ENCODE measurements at regions not wholly inside any gene's neighbourhood (a gene's known extent, or its start where the extent isn't known, plus 50 kb on each side); places are given as distances from the start of the nearest gene placed in this dataset.

- H3K9me2 ChIP-seq (ENCODE audit: insufficient read depth): 0 out of 2 replicates have a peak, but pooled peaks cover 3% of the 10 kb centered on the region
- no peak overlapping the region for H2AFZ ChIP-seq
- no peak for TF ChIP-seq ZNF114 (CRISPR knock-in tag; IDR thresholded peaks at IDR 0.05)
- no peak for TF ChIP-seq ZNF331 (CRISPR knock-in tag; IDR thresholded peaks at IDR 0.05; ENCODE audit: low read depth)
- TF ChIP-seq ZNF462 (CRISPR knock-in tag; IDR thresholded peaks at IDR 0.05): no peak
- TF ChIP-seq NANOG (IDR thresholded peaks at IDR 0.05; ENCODE audit: borderline replicate concordance): no peak
- DNase-seq (ENCODE audit: low spot score) (peak; percentile 25), ATAC-seq (no peak)
- no peaks in the 10 kb centered on the region for H3K36me3 ChIP-seq (ENCODE audit: insufficient read depth)
- H3K4me1 Mint-ChIP-seq: no peaks in the 10 kb centered on the region
- H3K27ac ChIP-seq (ENCODE audit: low read depth): no peak overlapping the region
- H3K36me3 Mint-ChIP-seq (ENCODE audit: low read depth): no peaks in the 10 kb centered on the region
- no peaks in the 10 kb centered on the region for H3K79me2 ChIP-seq (replicated peaks; ENCODE audit: insufficient read depth)
- H3K27ac Mint-ChIP-seq: no peak overlapping the region
- H3K4me3 Mint-ChIP-seq: no peak overlapping the region
- H4K20me1 ChIP-seq (replicated peaks; ENCODE audit: insufficient read depth): no peaks in the 10 kb centered on the region
- no peaks in the 10 kb centered on the region for H3K27me3 ChIP-seq (ENCODE audit: insufficient read depth)
- no peaks in the 10 kb centered on the region for H3K27me3 Mint-ChIP-seq (ENCODE audit: insufficient read depth, low read depth, poor library complexity)
- H3F3A ChIP-seq (replicated peaks; ENCODE audit: low read depth): no peaks in the 10 kb centered on the region
- H3K4me1 ChIP-seq (ENCODE audit: insufficient read depth): no peaks in the 10 kb centered on the region
- H3K9me3 Mint-ChIP-seq: peaks cover 4% of the 10 kb centered on the region; the same call in 2 of the 3 replicates
- H3K4me2 ChIP-seq: no peak overlapping the region
- no peak overlapping the region for H3K4me3 ChIP-seq
Measured at GRCh38 chr12:118741194-118741593, 240.1 kb upstream of the SRRM4 start.

GRCh38 chr12:118742431-118742830 is 238.9 kb upstream of the SRRM4 start:
- H3K4me1 Mint-ChIP-seq: no peaks in the 10 kb centered on the region
- no peaks in the 10 kb centered on the region for H3K27me3 Mint-ChIP-seq (ENCODE audit: insufficient read depth, low read depth, poor library complexity)
- no peak overlapping the region for H2AFZ ChIP-seq
- TF ChIP-seq ZNF331 (CRISPR knock-in tag; IDR thresholded peaks at IDR 0.05; ENCODE audit: low read depth) (no peak), POLR2AphosphoS5 (IDR thresholded peaks at IDR 0.05; ENCODE audit: low read depth) (no peak), REST (IDR thresholded peaks at IDR 0.05; ENCODE audit: unreplicated experiment) (no peak)

More at GRCh38 chr12:118742431-118742830, 238.9 kb upstream of the SRRM4 start:
- Histone ChIP-seq H3K79me2 (replicated peaks; ENCODE audit: insufficient read depth) (no peaks in the 10 kb centered on the region), H3F3A (replicated peaks; ENCODE audit: low read depth) (no peaks in the 10 kb centered on the region), H3K36me3 (ENCODE audit: insufficient read depth) (no peaks in the 10 kb centered on the region), H3K27me3 (ENCODE audit: insufficient read depth) (no peaks in the 10 kb centered on the region), H3K27ac (ENCODE audit: low read depth) (no peak overlapping the region), H3K4me1 (ENCODE audit: insufficient read depth) (no peaks in the 10 kb centered on the region), H4K20me1 (replicated peaks; ENCODE audit: insufficient read depth) (no peaks in the 10 kb centered on the region), H3K9me2 (ENCODE audit: insufficient read depth) (0 out of 2 replicates have a peak, but pooled peaks cover 3% of the 10 kb centered on the region), H3K4me3 (no peak overlapping the region), H3K4me2 (no peak overlapping the region)
- Mint-ChIP-seq H3K9me3 (peaks cover 4% of the 10 kb centered on the region; the same call in 2 of the 3 replicates), H3K36me3 (ENCODE audit: low read depth) (no peaks in the 10 kb centered on the region), H3K4me3 (no peak overlapping the region), H3K27ac (no peak overlapping the region)
- no peak for DNase-seq (ENCODE audit: low spot score)
- no peak for ATAC-seq

Data from GM23338 (cell line).